ENCODE measurements at regions not wholly inside any gene's neighbourhood (a gene's known extent, or its start where the extent isn't known, plus 50 kb on each side); places are given as distances from the start of the nearest gene placed in this dataset.

DNA sequence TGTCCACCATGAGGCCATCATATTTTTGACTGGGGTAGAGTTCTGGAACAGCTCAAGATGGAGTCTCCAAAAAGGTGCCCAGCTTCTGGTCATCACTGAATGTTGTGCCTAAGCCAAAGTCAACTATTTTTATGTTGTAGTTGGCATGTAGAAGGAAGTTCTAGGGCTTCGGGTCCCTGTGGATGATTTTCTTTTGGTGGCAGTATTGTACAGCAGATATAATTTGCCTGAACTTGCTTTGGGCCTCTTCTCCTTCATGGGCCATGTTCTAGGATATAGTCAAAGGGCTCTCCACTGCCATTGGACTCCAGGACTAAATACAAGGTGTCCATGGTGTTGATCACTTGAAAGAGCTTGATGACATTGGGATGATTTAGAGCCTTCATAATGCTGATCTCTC lies 143.6 kb downstream of the SLC38A4 start:
- Histone ChIP-seq H3K27me3 (ENCODE audit: insufficient read depth, low read depth, low read length) (no peaks in the 10 kb centered on the region), H3K27ac (ENCODE audit: low read length) (no peak overlapping the region), H3K9me3 (ENCODE audit: low read length) (no peaks in the 10 kb centered on the region), H3K9ac (ENCODE audit: low read length) (no peak overlapping the region), H3K4me2 (ENCODE audit: low read length) (no peak overlapping the region), H4K20me1 (ENCODE audit: insufficient read depth) (no peaks in the 10 kb centered on the region), H3K79me2 (replicated peaks; ENCODE audit: insufficient read depth, low read length) (no peaks in the 10 kb centered on the region), H3F3A (ENCODE audit: insufficient read depth, low read length, poor library complexity, severe bottlenecking) (no peaks in the 10 kb centered on the region), H2AFZ (ENCODE audit: low read depth, low read length) (no peak overlapping the region), H3K4me3 (ENCODE audit: low read length) (no peak overlapping the region), H3K9me2 (ENCODE audit: insufficient read depth, low read length) (no peaks in the 10 kb centered on the region), H3K36me3 (ENCODE audit: insufficient read depth, low read length) (no peaks in the 10 kb centered on the region)
- TF ChIP-seq MXI1 (conservative IDR thresholded peaks at IDR 0.05; ENCODE audit: poor library complexity, severe bottlenecking) (no peak), EZH2 (IDR thresholded peaks at IDR 0.05; ENCODE audit: borderline replicate concordance, insufficient read depth, low read length, poor library complexity, severe bottlenecking) (no peak), RAD21 (conservative IDR thresholded peaks at IDR 0.05) (no peak), SMC3 (conservative IDR thresholded peaks at IDR 0.05; ENCODE audit: poor library complexity) (no peak), TAF1 (IDR thresholded peaks at IDR 0.05; ENCODE audit: low read depth) (no peak), EP300 (conservative IDR thresholded peaks at IDR 0.05; ENCODE audit: poor library complexity, severe bottlenecking) (no peak), CTCF (IDR thresholded peaks at IDR 0.05; ENCODE audit: poor library complexity, severe bottlenecking) (no peak), REST (IDR thresholded peaks at IDR 0.05; ENCODE audit: borderline replicate concordance) (no peak), POLR2AphosphoS5 (IDR thresholded peaks at IDR 0.05) (no peak)

GRCh38 chr12:46680506-46680905 lies 145.3 kb downstream of the SLC38A4 start:
- H3K9me2 ChIP-seq (ENCODE audit: insufficient read depth, low read length): no peaks in the 10 kb centered on the region
- no peaks in the 10 kb centered on the region for H3K27me3 ChIP-seq (ENCODE audit: insufficient read depth, low read depth, low read length)
- H3K79me2 ChIP-seq (replicated peaks; ENCODE audit: insufficient read depth, low read length): no peaks in the 10 kb centered on the region
- no peak overlapping the region for H3K9ac ChIP-seq (ENCODE audit: low read length)
- peak overlapping the region; percentile 10 for H3K27ac ChIP-seq (ENCODE audit: low read length)
- no peaks in the 10 kb centered on the region for H3F3A ChIP-seq (ENCODE audit: insufficient read depth, low read length, poor library complexity, severe bottlenecking)
- H3K4me2 ChIP-seq (ENCODE audit: low read length): no peak overlapping the region
- H4K20me1 ChIP-seq (ENCODE audit: insufficient read depth): no peaks in the 10 kb centered on the region
- no peak for TF ChIP-seq RAD21 (conservative IDR thresholded peaks at IDR 0.05)
- no peak for TF ChIP-seq REST (IDR thresholded peaks at IDR 0.05; ENCODE audit: borderline replicate concordance)
- no peak for TF ChIP-seq CTCF (IDR thresholded peaks at IDR 0.05; ENCODE audit: poor library complexity, severe bottlenecking)
- no peak for TF ChIP-seq TAF1 (IDR thresholded peaks at IDR 0.05; ENCODE audit: low read depth)
- TF ChIP-seq SMC3 (conservative IDR thresholded peaks at IDR 0.05; ENCODE audit: poor library complexity): no peak
- no peak for TF ChIP-seq MXI1 (conservative IDR thresholded peaks at IDR 0.05; ENCODE audit: poor library complexity, severe bottlenecking)
- no peak for TF ChIP-seq EP300 (conservative IDR thresholded peaks at IDR 0.05; ENCODE audit: poor library complexity, severe bottlenecking)
- no peak for TF ChIP-seq EZH2 (IDR thresholded peaks at IDR 0.05; ENCODE audit: borderline replicate concordance, insufficient read depth, low read length, poor library complexity, severe bottlenecking)
- no peaks in the 10 kb centered on the region for H3K36me3 ChIP-seq (ENCODE audit: insufficient read depth, low read length)
- H3K4me3 ChIP-seq (ENCODE audit: low read length): peak overlapping the region; percentile 0
- no peak overlapping the region for H2AFZ ChIP-seq (ENCODE audit: low read depth, low read length)
- H3K9me3 ChIP-seq (ENCODE audit: low read length): no peaks in the 10 kb centered on the region
